ENCODE measurements at regions not wholly inside any gene's neighbourhood (a gene's known extent, or its start where the extent isn't known, plus 50 kb on each side); places are given as distances from the start of the nearest gene placed in this dataset.

GRCh38 chr20:42020316-42020715 lies 402.1 kb upstream of the CHD6 start:
- no peak for DNase-seq (ENCODE audit: low read depth in 2 of 2, low spot score in 1 of 2)

- no peak for DNase-seq (ENCODE audit: low read depth in 2 of 2, low spot score in 1 of 2)
Measured at GRCh38 chr20:42018979-42019378, 400.8 kb upstream of the CHD6 start.

- DNase-seq (ENCODE audit: low read depth in 2 of 2, low spot score in 1 of 2) = no peak
Measured at GRCh38 chr20:42010090-42010489, 391.9 kb upstream of the CHD6 start.

- DNase-seq (ENCODE audit: low read depth in 2 of 2, low spot score in 1 of 2) = no peak
Measured at GRCh38 chr20:42007251-42007650, 389.1 kb upstream of the CHD6 start.

GRCh38 chr20:42005211-42005610 lies 387.0 kb upstream of the CHD6 start:
- DNase-seq (ENCODE audit: low read depth in 2 of 2, low spot score in 1 of 2) = no peak

GRCh38 chr20:42003380-42003779 lies 385.2 kb upstream of the CHD6 start:
- DNase-seq (ENCODE audit: low read depth in 2 of 2, low spot score in 1 of 2) = no peak

- DNase-seq (ENCODE audit: low read depth in 2 of 2, low spot score in 1 of 2) = no peak
Measured at GRCh38 chr20:41998539-41999341, 380.6 kb upstream of the CHD6 start.

GRCh38 chr20:41996951-41997350 lies 378.8 kb upstream of the CHD6 start:
- DNase-seq (ENCODE audit: low read depth in 2 of 2, low spot score in 1 of 2) = no peak

GRCh38 chr20:41992481-41992880 lies 374.3 kb upstream of the CHD6 start:
- no peak for DNase-seq (ENCODE audit: low read depth in 2 of 2, low spot score in 1 of 2)

- DNase-seq (ENCODE audit: low read depth in 2 of 2, low spot score in 1 of 2) = no peak
Measured at GRCh38 chr20:41991412-41991811, 373.2 kb upstream of the CHD6 start.

GRCh38 chr20:41989935-41990635 lies 371.9 kb upstream of the CHD6 start:
- no peak for DNase-seq (ENCODE audit: low read depth in 2 of 2, low spot score in 1 of 2)

GRCh38 chr20:41989039-41989679 lies 371.0 kb upstream of the CHD6 start:
- no peak for DNase-seq (ENCODE audit: low read depth in 2 of 2, low spot score in 1 of 2)

- DNase-seq (ENCODE audit: low read depth in 2 of 2, low spot score in 1 of 2) = no peak
Measured at GRCh38 chr20:41984031-41984430, 365.9 kb upstream of the CHD6 start.

- DNase-seq (ENCODE audit: low read depth in 2 of 2, low spot score in 1 of 2) = no peak
Measured at GRCh38 chr20:41983159-41983558, 365.0 kb upstream of the CHD6 start.

GRCh38 chr20:41981746-41982145 lies 363.6 kb upstream of the CHD6 start:
- no peak for DNase-seq (ENCODE audit: low read depth in 2 of 2, low spot score in 1 of 2)

GRCh38 chr20:41978875-41979274 lies 360.7 kb upstream of the CHD6 start:
- no peak for DNase-seq (ENCODE audit: low read depth in 2 of 2, low spot score in 1 of 2)

- no peak for DNase-seq (ENCODE audit: low read depth in 2 of 2, low spot score in 1 of 2)
Measured at GRCh38 chr20:41978246-41978790, 360.1 kb upstream of the CHD6 start.

GRCh38 chr20:41969656-41970055 lies 351.5 kb upstream of the CHD6 start:
- DNase-seq (ENCODE audit: low read depth in 2 of 2, low spot score in 1 of 2) = no peak

GRCh38 chr20:41960166-41960565 lies 342.0 kb upstream of the CHD6 start:
- no peak for DNase-seq (ENCODE audit: low read depth in 2 of 2, low spot score in 1 of 2)

GRCh38 chr20:41958391-41958790 lies 340.2 kb upstream of the CHD6 start:
- DNase-seq (ENCODE audit: low read depth in 2 of 2, low spot score in 1 of 2) = no peak

GRCh38 chr20:41956338-41957074 lies 338.3 kb upstream of the CHD6 start:
- no peak for DNase-seq (ENCODE audit: low read depth in 2 of 2, low spot score in 1 of 2)

Measured in stimulated activated CD8-positive, alpha-beta memory T cell treated with anti-CD3 and anti-CD28 coated beads, Interleukin-4, amount 100 ng/mL, for 4 hours (primary cell).